Tongue (tissue), 1 donor: ENCODE measurements at regions not wholly inside any gene's neighbourhood (a gene's known extent, or its start where the extent isn't known, plus 50 kb on each side); places are given as distances from the start of the nearest gene placed in this dataset.
"Not testable (repeated sequence)": the region's sequence is repeated elsewhere in the genome, so short reads cannot be mapped to it uniquely, and the experiment has no call there.

Experiments used
- DNase-seq: peaks from one replicate; pipeline ENCODE4 v3.0.0-alpha.2; 2015

- DNase-seq, result no peak
These were observed 571.5 kb upstream of the PPP2R3A start for GRCh38 chr3:135393898-135394525.

GRCh38 chr3:135412475-135412874, 553.1 kb upstream of the PPP2R3A start:
- DNase-seq, result no peak

- no peak for DNase-seq
These were observed 549.3 kb upstream of the PPP2R3A start for GRCh38 chr3:135416182-135416581.

- DNase-seq, result no peak
These were observed 546.4 kb upstream of the PPP2R3A start for GRCh38 chr3:135419155-135419554.

- DNase-seq, result no peak
These were observed 539.0 kb upstream of the PPP2R3A start for GRCh38 chr3:135426508-135426907.

GRCh38 chr3:135432402-135432801, 533.1 kb upstream of the PPP2R3A start:
- DNase-seq, result no peak

GRCh38 chr3:135438889-135439597, 526.5 kb upstream of the PPP2R3A start:
- not testable (repeated sequence) for DNase-seq

- not testable (repeated sequence) for DNase-seq
These were observed 525.9 kb upstream of the PPP2R3A start for GRCh38 chr3:135439632-135440031.

GRCh38 chr3:135440233-135440632, 525.3 kb upstream of the PPP2R3A start:
- no peak for DNase-seq

GRCh38 chr3:135440746-135441145, 524.8 kb upstream of the PPP2R3A start:
- DNase-seq, result no peak

GRCh38 chr3:135444058-135444457, 521.5 kb upstream of the PPP2R3A start:
- DNase-seq, result no peak

GRCh38 chr3:135447483-135447882, 518.0 kb upstream of the PPP2R3A start:
- DNase-seq, result no peak

GRCh38 chr3:135448520-135448919, 517.0 kb upstream of the PPP2R3A start:
- no peak for DNase-seq

- no peak for DNase-seq
These were observed 516.5 kb upstream of the PPP2R3A start for GRCh38 chr3:135449046-135449445.

GRCh38 chr3:135451037-135451785, 514.3 kb upstream of the PPP2R3A start:
- no peak for DNase-seq

GRCh38 chr3:135452881-135453280, 512.6 kb upstream of the PPP2R3A start:
- DNase-seq, result no peak

GRCh38 chr3:135453326-135453725, 512.2 kb upstream of the PPP2R3A start:
- no peak for DNase-seq

- DNase-seq, result no peak
These were observed 510.6 kb upstream of the PPP2R3A start for GRCh38 chr3:135454890-135455289.

- DNase-seq, result peak; percentile 6
These were observed 509.3 kb upstream of the PPP2R3A start for GRCh38 chr3:135456108-135456790.

GRCh38 chr3:135458541-135459322, 506.8 kb upstream of the PPP2R3A start:
- no peak for DNase-seq

GRCh38 chr3:135460273-135460672, 505.3 kb upstream of the PPP2R3A start:
- no peak for DNase-seq

- no peak for DNase-seq
These were observed 493.6 kb upstream of the PPP2R3A start for GRCh38 chr3:135471911-135472310.
